AG09319 (cell line): ENCODE measurements at regions not wholly inside any gene's neighbourhood (a gene's known extent, or its start where the extent isn't known, plus 50 kb on each side); places are given as distances from the start of the nearest gene placed in this dataset.
"Not testable (repeated sequence)": the region's sequence is repeated elsewhere in the genome, so short reads cannot be mapped to it uniquely, and the experiment has no call there.

Experiments
- DNase-seq: peaks from one replicate; pipeline ENCODE4 v3.0.0-alpha.2; 2010; ENCODE audit warnings: low read depth; ENCODE audit errors: extremely low read depth
- CTCF ChIP-seq: IDR thresholded peaks from 2 replicates; pipeline ENCODE4 v1.5.1; 2011; ENCODE audit warnings: low read depth, mild to moderate bottlenecking, inconsistent platforms, low read length, moderate library complexity

GRCh38 chr15:20285696-20286300, 255.8 kb downstream of the GOLGA6L6 start:
- DNase-seq: not testable (repeated sequence)

- not testable (repeated sequence) for DNase-seq
Observed at GRCh38 chr15:20284891-20285535, 256.6 kb downstream of the GOLGA6L6 start.

GRCh38 chr15:20283651-20284050, 257.9 kb downstream of the GOLGA6L6 start:
- DNase-seq: not testable (repeated sequence)

GRCh38 chr15:20282491-20282943, 259.1 kb downstream of the GOLGA6L6 start:
- DNase-seq: not testable (repeated sequence)

GRCh38 chr15:20281567-20282275, 259.9 kb downstream of the GOLGA6L6 start:
- not testable (repeated sequence) for DNase-seq

- DNase-seq: no peak
- TF ChIP-seq CTCF: no peak
Observed at GRCh38 chr15:20280933-20281463, 260.6 kb downstream of the GOLGA6L6 start.

- not testable (repeated sequence) for DNase-seq
Observed at GRCh38 chr15:20280141-20280932, 261.3 kb downstream of the GOLGA6L6 start.

GRCh38 chr15:20279056-20279455, 262.5 kb downstream of the GOLGA6L6 start:
- DNase-seq: not testable (repeated sequence)

- not testable (repeated sequence) for DNase-seq
Observed at GRCh38 chr15:20278376-20278775, 263.2 kb downstream of the GOLGA6L6 start.

- not testable (repeated sequence) for DNase-seq
Observed at GRCh38 chr15:20277451-20277850, 264.1 kb downstream of the GOLGA6L6 start.

GRCh38 chr15:20276312-20277114, 265.1 kb downstream of the GOLGA6L6 start:
- not testable (repeated sequence) for DNase-seq

- not testable (repeated sequence) for DNase-seq
Observed at GRCh38 chr15:20275373-20275967, 266.1 kb downstream of the GOLGA6L6 start.
